A549 (cell line): ENCODE measurements at regions not wholly inside any gene's neighbourhood (a gene's known extent, or its start where the extent isn't known, plus 50 kb on each side); places are given as distances from the start of the nearest gene placed in this dataset.

Experiments
- ESRRA ChIP-seq: fragments of 150-350 bp; IDR thresholded peaks from 2 replicates; pipeline ENCODE4 v1.6.1; 2014; ENCODE audit warnings: mild to moderate bottlenecking, low read length, borderline replicate concordance
- MAX ChIP-seq: IDR thresholded peaks from 2 replicates; pipeline ENCODE4 v1.6.1; 2012
- RCOR1 ChIP-seq: fragments of 150-350 bp; IDR thresholded peaks from 2 replicates; pipeline ENCODE4 v1.6.1; 2014; ENCODE audit warnings: antibody characterized with exemption, low read length, low read depth
- RFX5 ChIP-seq: fragments of 450-650 bp; IDR thresholded peaks from 2 replicates; pipeline ENCODE4 v1.7.1; 2014; ENCODE audit warnings: antibody characterized with exemption, mild to moderate bottlenecking, moderate library complexity
- TP53 ChIP-seq: fragments of 250-450 bp; sonication (Bioruptor Pico); IDR thresholded peaks from 2 replicates; pipeline ENCODE4 v1.5.0; 2021; ENCODE audit warnings: mild to moderate bottlenecking, moderate library complexity
- TF ChIP-seq, protein P1 (sequence below): fragments of >200 bp; sonication (Bioruptor Twin); formaldehyde crosslinking; IDR thresholded peaks from 3 replicates; pipeline ENCODE4 v1.5.1; 2016

GRCh38 chr4:128341634-128342033 is 54.0 kb upstream of the PGRMC2 start:
- TF ChIP-seq, protein P1, sequence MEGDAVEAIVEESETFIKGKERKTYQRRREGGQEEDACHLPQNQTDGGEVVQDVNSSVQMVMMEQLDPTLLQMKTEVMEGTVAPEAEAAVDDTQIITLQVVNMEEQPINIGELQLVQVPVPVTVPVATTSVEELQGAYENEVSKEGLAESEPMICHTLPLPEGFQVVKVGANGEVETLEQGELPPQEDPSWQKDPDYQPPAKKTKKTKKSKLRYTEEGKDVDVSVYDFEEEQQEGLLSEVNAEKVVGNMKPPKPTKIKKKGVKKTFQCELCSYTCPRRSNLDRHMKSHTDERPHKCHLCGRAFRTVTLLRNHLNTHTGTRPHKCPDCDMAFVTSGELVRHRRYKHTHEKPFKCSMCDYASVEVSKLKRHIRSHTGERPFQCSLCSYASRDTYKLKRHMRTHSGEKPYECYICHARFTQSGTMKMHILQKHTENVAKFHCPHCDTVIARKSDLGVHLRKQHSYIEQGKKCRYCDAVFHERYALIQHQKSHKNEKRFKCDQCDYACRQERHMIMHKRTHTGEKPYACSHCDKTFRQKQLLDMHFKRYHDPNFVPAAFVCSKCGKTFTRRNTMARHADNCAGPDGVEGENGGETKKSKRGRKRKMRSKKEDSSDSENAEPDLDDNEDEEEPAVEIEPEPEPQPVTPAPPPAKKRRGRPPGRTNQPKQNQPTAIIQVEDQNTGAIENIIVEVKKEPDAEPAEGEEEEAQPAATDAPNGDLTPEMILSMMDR: no peak
- no peak for TF ChIP-seq MAX
- no peak for TF ChIP-seq TP53
- TF ChIP-seq ESRRA: no peak
- no peak for TF ChIP-seq RFX5
- no peak for TF ChIP-seq RCOR1
